ENCODE measurements at regions not wholly inside any gene's neighbourhood (a gene's known extent, or its start where the extent isn't known, plus 50 kb on each side); places are given as distances from the start of the nearest gene placed in this dataset.

DNA sequence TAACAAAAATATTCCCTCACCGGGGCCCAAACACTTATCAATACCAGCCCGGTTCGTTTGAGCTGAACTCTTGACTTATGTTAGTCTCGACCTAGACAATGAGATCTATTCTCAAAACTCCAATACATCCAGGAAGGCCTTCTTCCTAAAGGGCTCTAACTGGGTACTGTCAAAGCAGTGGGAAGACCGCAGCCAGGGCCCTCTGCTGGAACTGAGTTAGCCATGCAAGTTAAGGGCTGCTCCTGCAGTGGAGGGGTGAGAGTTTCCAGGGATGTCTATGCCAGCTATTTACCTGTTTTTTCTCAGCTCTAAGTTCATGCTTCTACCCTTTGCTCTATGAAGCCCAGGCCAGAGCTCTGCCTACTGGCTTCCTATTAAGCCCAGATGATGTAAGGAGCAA lies 348.8 kb downstream of the GXYLT1 start:
- Mint-ChIP-seq H3K36me3 (peaks cover 2% of the 10 kb centered on the region), H3K27me3 (ENCODE audit: low read depth) (no peaks in the 10 kb centered on the region), H3K27ac (no peak overlapping the region), H3K4me1 (peaks cover 13% of the 10 kb centered on the region), H3K9me3 (peaks cover 13% of the 10 kb centered on the region), H3K4me3 (no peak overlapping the region)
- TF ChIP-seq, protein P1, sequence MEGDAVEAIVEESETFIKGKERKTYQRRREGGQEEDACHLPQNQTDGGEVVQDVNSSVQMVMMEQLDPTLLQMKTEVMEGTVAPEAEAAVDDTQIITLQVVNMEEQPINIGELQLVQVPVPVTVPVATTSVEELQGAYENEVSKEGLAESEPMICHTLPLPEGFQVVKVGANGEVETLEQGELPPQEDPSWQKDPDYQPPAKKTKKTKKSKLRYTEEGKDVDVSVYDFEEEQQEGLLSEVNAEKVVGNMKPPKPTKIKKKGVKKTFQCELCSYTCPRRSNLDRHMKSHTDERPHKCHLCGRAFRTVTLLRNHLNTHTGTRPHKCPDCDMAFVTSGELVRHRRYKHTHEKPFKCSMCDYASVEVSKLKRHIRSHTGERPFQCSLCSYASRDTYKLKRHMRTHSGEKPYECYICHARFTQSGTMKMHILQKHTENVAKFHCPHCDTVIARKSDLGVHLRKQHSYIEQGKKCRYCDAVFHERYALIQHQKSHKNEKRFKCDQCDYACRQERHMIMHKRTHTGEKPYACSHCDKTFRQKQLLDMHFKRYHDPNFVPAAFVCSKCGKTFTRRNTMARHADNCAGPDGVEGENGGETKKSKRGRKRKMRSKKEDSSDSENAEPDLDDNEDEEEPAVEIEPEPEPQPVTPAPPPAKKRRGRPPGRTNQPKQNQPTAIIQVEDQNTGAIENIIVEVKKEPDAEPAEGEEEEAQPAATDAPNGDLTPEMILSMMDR (IDR thresholded peaks at IDR 0.05; ENCODE audit: unreplicated experiment) = no peak
- DNase-seq (ENCODE audit: low spot score in 2 of 2, unreplicated experiment in 2 of 2) = no peak

DNA sequence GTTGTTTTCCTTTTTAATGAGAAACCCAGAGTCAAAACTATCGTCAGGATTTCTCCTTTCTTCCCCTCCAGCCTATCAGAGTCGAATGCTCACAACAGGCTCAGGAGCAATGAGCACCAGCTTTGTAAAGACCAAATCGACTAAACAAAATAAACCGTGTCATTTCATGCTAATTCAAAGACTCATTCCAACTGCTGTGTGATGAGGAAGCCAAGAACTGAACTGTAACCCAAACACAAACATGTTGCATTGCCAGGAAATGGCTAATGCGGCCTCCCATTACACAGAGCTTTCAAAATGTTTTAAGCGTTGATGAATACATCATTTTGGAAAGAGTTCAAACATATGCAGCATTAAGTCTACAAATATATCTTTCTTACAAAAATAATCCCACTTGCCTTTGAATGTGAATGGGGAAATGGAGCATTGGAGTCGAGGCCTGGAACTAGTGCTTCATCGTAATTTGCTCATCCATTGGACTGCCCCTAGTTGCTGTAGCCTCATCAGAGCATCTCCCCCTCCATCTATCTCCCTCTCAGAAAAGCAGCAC lies 349.5 kb downstream of the GXYLT1 start:
- Mint-ChIP-seq H3K4me3 (no peak overlapping the region), H3K36me3 (peaks cover 3% of the 10 kb centered on the region), H3K27ac (peak overlapping the region; percentile 47), H3K27me3 (ENCODE audit: low read depth) (no peaks in the 10 kb centered on the region), H3K9me3 (peaks cover 16% of the 10 kb centered on the region), H3K4me1 (peaks cover 13% of the 10 kb centered on the region)
- TF ChIP-seq, protein P1 (IDR thresholded peaks at IDR 0.05; ENCODE audit: unreplicated experiment) = no peak
- no peak for DNase-seq (ENCODE audit: low spot score in 2 of 2, unreplicated experiment in 2 of 2)

DNA sequence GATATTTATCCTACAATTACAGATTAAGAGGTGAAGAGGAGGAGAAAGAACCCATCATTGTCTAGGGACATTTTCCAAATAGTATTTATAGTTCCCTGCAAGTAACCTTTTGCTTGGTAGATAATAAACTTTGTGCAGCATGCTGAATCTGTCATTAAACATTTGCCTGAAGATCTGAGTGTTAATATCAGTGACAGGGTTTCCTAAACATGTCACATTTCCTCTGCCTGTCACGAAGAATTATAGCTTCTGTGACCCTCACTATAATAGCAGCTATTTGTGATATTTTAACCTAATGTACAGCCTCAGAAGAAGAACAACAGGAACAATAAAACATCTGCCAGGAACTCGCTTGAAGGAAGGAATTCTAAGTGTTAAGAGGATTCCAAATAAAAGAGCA lies 350.3 kb downstream of the GXYLT1 start:
- H3K27ac Mint-ChIP-seq = peak overlapping the region; percentile 4
- peaks cover 13% of the 10 kb centered on the region for H3K4me1 Mint-ChIP-seq

DNA sequence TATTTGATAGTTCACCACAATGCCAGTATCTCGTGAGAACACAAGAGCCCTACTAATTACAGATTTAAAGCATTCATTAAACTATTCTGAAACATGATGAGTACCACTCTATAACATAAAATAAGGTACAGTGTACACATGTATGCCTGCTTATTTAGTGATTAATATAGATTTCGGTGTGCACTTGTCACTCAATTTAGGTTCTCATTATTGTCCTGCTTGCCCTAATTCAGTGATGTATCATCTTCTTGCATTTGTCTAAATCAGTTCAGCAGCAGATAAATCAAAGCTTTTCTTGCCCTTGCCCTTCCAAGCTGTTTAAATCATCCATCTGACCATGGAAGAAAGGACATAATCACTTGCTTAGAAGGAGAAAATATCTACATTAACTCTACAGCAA lies 359.7 kb downstream of the GXYLT1 start:
- H3K27me3 Mint-ChIP-seq (ENCODE audit: low read depth) = no peaks in the 10 kb centered on the region
- no peak overlapping the region for H3K27ac Mint-ChIP-seq
- DNase-seq (ENCODE audit: low spot score in 2 of 2, unreplicated experiment in 2 of 2) = no peak
- H3K4me1 Mint-ChIP-seq = peaks cover 12% of the 10 kb centered on the region
- TF ChIP-seq, protein P1 (IDR thresholded peaks at IDR 0.05; ENCODE audit: unreplicated experiment) = no peak
- no peaks in the 10 kb centered on the region for H3K36me3 Mint-ChIP-seq
- no peak overlapping the region for H3K4me3 Mint-ChIP-seq
- no peaks in the 10 kb centered on the region for H3K9me3 Mint-ChIP-seq

More for the DNA sequence above, 350.3 kb downstream of the GXYLT1 start:
- TF ChIP-seq, protein P1 (IDR thresholded peaks at IDR 0.05; ENCODE audit: unreplicated experiment) = no peak
- Mint-ChIP-seq H3K27me3 (ENCODE audit: low read depth) (no peaks in the 10 kb centered on the region), H3K9me3 (peaks cover 16% of the 10 kb centered on the region), H3K36me3 (peaks cover 3% of the 10 kb centered on the region), H3K4me3 (no peak overlapping the region)
- no peak for DNase-seq (ENCODE audit: low spot score in 2 of 2, unreplicated experiment in 2 of 2)

DNA sequence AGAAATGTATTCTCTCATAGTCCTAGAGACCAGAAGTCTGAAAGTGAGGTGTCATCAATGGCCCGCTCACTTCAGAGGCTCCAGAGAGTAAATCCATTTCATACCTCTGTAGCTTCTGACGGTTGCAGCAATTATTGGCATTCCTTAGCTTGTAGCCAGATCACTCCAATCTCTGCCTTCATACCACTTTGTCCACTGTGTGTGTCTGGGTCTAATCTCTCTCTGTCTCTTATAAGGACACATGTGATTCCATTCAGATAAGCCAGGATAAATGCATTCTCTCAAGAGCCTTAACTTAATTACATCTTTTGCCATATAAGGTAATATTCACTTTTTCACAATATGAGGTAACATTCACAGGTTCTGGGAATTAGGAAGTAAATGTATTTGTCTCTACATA lies 365.7 kb downstream of the GXYLT1 start:
- Mint-ChIP-seq H3K27ac (no peak overlapping the region), H3K4me1 (peaks cover 15% of the 10 kb centered on the region), H3K4me3 (no peak overlapping the region), H3K36me3 (no peaks in the 10 kb centered on the region), H3K27me3 (ENCODE audit: low read depth) (no peaks in the 10 kb centered on the region), H3K9me3 (no peaks in the 10 kb centered on the region)
- TF ChIP-seq, protein P1 (IDR thresholded peaks at IDR 0.05; ENCODE audit: unreplicated experiment) = no peak
- DNase-seq (ENCODE audit: low spot score in 2 of 2, unreplicated experiment in 2 of 2) = no peak
